RKO (cell line): ENCODE measurements at regions not wholly inside any gene's neighbourhood (a gene's known extent, or its start where the extent isn't known, plus 50 kb on each side); places are given as distances from the start of the nearest gene placed in this dataset.

ENCODE experiments used
- DNase-seq: peaks from one replicate; pipeline ENCODE4 v3.0.0-alpha.2; 2016; ENCODE audit warnings: low spot score

DNA sequence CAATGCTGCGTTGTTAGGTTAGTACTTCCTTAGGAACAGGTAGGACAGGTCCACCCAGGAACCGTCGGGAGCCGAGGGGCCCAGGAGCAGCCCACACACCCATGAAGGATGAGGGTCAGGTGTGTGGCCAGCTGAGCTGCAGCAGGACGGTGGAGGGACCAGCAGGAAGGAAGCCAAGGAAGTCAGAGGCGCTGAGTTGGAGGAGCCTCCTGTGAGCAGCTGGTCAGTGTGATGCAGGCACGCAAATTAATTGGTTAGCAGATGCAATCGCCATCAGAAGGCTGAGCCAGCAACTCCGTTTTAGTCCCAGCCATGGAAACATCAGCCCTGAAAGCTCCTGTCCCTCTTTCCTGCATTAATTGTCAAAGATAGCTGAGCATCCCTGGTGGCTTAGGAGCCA, 114.9 kb upstream of the SOX1 start:
- DNase-seq, result no peak

DNA sequence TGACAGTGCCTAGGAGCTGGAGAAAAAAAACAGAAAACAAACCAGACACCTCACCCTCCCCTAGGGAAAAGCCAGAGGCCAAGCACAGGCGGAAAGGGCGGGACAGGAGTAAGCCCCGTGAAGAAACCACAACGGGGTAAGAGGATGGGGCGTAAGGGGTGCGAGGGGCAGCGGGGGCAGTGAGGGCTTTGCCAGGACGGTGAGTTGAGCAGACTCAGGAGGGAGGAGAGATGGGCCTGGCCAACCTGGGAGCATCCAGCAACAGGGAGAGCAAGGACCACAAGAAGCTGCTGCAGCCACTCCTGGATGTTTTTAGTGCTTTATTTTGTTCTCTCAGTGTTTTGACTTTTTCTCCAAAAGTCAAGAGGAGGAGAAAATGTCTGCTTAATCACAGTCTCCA, 114.1 kb upstream of the SOX1 start:
- DNase-seq, result no peak

GRCh38 chr13:111953546-111954178, 113.3 kb upstream of the SOX1 start:
- DNase-seq, result no peak

- DNase-seq, result no peak
These were observed 112.1 kb upstream of the SOX1 start for GRCh38 chr13:111954661-111955411.

DNA sequence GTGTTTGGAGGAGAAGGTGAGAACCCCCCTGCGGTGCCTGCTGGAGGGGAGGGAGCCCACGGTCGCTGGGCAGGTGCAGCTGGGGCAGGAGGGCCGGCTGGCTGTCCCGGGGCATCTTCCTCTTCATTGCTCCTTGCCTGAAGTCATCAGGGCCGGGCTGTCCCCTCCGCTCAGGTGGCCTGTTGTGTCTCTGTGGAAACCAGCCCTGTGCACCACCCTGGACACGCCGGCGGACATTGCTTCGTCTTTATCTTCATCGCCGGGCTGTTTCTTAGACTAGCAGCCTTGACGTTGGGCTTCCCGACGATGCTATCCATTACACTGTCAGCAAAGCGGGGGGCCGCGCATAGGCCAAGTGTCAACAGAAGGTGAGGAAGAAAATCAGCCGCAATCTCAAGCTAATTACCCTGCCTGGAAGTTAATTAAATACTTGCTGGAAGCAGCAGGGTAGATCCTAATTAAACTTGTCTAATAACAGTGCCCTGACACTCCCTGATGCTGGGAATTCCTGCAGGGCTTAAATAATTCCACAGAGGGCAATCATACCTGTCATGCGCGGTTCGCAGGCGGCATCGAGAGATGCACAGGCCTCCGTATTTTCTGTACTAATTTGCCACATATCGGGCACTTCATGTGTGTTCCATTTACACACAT, 111.4 kb upstream of the SOX1 start:
- no peak for DNase-seq

- no peak for DNase-seq
These were observed 110.4 kb upstream of the SOX1 start for GRCh38 chr13:111956261-111957151.

DNA sequence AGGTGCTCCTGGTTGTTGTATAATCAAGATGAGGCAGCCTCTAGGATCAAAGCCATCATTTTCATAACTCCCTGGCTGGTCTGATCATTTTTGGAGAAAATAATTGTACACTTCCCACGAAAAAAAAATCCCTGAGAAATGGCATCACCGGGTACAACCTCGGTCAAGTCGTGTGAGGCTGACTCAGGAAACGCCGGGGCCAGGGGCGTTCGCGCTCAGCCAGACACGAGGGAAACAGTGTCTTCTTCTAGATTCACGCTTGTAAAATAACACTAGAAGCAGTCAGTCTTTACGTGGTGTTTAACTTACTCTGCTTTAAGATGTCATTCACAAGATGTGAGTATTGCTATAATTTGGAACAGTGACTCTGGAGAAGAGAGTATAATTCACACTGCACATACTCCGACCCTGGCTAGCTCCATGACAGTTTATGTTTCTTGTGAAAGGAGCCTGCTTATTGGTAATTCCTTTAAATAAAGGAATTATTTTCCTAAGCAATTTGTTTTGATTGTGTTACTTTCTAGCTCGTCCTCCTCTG, 109.0 kb upstream of the SOX1 start:
- no peak for DNase-seq

GRCh38 chr13:111958612-111959395, 108.1 kb upstream of the SOX1 start:
- no peak for DNase-seq

GRCh38 chr13:111960152-111960772, 106.7 kb upstream of the SOX1 start:
- DNase-seq, result no peak

DNA sequence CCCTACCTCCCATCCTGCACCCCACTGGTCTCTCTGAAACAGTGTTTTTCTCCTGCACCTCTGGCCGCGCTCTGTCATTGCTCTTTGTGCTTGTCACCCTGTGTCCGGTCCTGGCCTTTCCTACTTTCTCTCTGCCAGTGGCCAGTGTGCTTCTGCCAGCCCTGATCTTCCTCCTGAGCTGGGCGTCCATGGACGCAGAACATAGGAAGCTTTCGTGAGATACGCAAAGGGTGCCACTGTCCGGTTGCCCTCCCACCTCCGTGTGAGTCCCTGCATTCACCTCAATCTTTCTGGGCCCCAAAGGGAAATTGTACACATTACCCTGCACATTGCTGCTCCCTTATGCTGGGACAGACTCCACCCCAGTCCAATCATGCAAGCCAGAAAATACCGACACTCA, 105.7 kb upstream of the SOX1 start:
- DNase-seq, result no peak

GRCh38 chr13:111961651-111962192, 105.2 kb upstream of the SOX1 start:
- no peak for DNase-seq

DNA sequence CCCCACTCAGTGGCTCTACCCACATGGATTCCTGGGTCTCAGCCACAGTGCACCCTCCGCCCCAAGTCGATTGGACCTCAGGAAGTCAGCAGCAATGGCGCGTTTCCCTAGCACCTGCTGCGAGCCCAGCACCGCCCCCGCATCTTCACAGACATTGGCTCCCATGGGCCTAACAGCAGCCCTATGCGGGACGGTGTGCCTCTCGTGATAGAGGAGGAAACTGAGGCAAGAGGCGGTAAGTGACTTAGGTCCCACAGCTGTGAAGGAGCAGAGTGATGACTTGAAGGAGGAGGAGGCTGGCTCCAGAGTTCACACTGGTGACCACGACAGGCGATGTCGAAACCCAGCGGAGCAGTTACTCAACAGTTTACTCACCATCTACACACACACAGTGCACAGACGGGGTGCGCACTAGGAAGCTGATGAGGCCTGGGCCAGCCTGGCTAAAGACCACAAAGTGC, 104.5 kb upstream of the SOX1 start:
- peak; percentile 7 for DNase-seq

GRCh38 chr13:111963031-111963430, 103.9 kb upstream of the SOX1 start:
- DNase-seq, result no peak

GRCh38 chr13:111964411-111965035, 102.4 kb upstream of the SOX1 start:
- no peak for DNase-seq

DNA sequence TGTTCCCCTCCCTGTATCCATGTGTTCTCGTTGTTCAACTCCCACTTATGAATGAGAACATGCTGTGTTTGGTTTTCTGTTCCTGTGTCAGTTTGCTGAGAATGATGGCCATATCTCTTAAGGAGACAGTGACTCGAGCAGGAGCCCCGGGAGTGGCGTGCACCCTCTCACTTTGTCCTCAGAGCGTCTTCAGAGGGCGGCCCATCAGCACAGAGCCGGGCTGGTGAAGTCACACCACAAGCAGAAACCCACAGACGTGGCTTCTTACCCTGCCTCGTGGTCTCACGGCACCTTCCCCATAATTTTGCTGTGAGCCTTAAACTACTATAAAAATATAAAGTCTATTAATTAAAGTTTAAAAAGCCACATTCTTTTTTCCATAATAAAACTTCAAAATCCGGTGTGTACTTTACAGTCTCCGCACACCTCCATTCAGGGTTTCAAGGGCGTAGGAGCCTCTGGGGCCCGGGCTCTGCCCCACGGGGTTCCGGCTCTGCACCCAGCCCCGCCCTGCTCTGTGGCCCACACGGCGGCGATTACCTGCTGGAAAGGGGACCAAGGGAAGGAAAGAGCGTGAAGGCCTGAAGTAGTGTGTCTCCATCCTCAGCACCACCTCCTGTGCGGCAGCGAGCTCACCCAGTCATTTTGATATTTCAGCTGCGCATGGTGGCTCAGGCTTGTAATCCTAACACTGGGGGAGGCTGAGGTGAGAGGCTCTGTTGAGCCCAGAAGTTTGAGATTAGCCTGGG, 101.3 kb upstream of the SOX1 start:
- no peak for DNase-seq

DNA sequence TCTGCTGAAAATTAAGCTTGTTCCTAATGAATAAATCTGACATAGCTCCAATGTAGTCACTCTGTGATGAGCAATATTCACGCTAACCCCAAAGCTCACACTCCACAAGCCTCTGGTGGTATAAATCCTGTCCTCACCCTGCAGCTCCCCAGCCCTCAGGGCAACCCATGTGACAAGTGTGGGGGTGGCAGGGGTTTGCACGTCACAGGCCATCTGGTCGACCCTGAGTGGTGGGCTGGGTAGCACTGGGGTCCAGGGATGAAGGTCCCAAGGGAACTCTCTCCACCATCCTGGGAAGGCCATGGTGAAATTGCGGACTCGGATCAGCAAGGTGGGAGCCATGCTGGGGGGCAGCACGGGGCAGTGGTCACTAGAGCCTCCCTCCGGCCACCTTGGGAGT, 100.0 kb upstream of the SOX1 start:
- DNase-seq, result no peak

GRCh38 chr13:111967572-111968201, 99.3 kb upstream of the SOX1 start:
- no peak for DNase-seq

- DNase-seq, result no peak
These were observed 98.5 kb upstream of the SOX1 start for GRCh38 chr13:111968336-111969010.
